ENCODE measurements at regions not wholly inside any gene's neighbourhood (a gene's known extent, or its start where the extent isn't known, plus 50 kb on each side); places are given as distances from the start of the nearest gene placed in this dataset.

GRCh38 chr10:55470840-55471239 is 669.8 kb upstream of the PCDH15 start:
- DNase-seq (ENCODE audit: low read depth): no peak
- no peak overlapping the region for H3K4me3 ChIP-seq (ENCODE audit: low read depth, low read length)
- TF ChIP-seq CTCF (conservative IDR thresholded peaks at IDR 0.05; ENCODE audit: low read depth, low read length): no peak

- TF ChIP-seq CTCF (conservative IDR thresholded peaks at IDR 0.05; ENCODE audit: low read depth, low read length): no peak
- H3K4me3 ChIP-seq (ENCODE audit: low read depth, low read length): no peak overlapping the region
- no peak for DNase-seq (ENCODE audit: low read depth)
These were observed 665.9 kb upstream of the PCDH15 start for GRCh38 chr10:55466806-55467504.

GRCh38 chr10:55464083-55464482 is 663.1 kb upstream of the PCDH15 start:
- no peak for DNase-seq (ENCODE audit: low read depth)
- no peak for TF ChIP-seq CTCF (conservative IDR thresholded peaks at IDR 0.05; ENCODE audit: low read depth, low read length)
- H3K4me3 ChIP-seq (ENCODE audit: low read depth, low read length): no peak overlapping the region

GRCh38 chr10:55460008-55460407 is 659.0 kb upstream of the PCDH15 start:
- H3K4me3 ChIP-seq (ENCODE audit: low read depth, low read length): no peak overlapping the region
- no peak for TF ChIP-seq CTCF (conservative IDR thresholded peaks at IDR 0.05; ENCODE audit: low read depth, low read length)
- no peak for DNase-seq (ENCODE audit: low read depth)

- TF ChIP-seq CTCF (conservative IDR thresholded peaks at IDR 0.05; ENCODE audit: low read depth, low read length): no peak
- no peak for DNase-seq (ENCODE audit: low read depth)
- no peak overlapping the region for H3K4me3 ChIP-seq (ENCODE audit: low read depth, low read length)
These were observed 649.0 kb upstream of the PCDH15 start for GRCh38 chr10:55449981-55450380.

GRCh38 chr10:55446441-55447002 is 645.5 kb upstream of the PCDH15 start:
- no peak for DNase-seq (ENCODE audit: low read depth)
- H3K4me3 ChIP-seq (ENCODE audit: low read depth, low read length): no peak overlapping the region
- TF ChIP-seq CTCF (conservative IDR thresholded peaks at IDR 0.05; ENCODE audit: low read depth, low read length): no peak

- no peak for TF ChIP-seq CTCF (conservative IDR thresholded peaks at IDR 0.05; ENCODE audit: low read depth, low read length)
- H3K4me3 ChIP-seq (ENCODE audit: low read depth, low read length): no peak overlapping the region
- no peak for DNase-seq (ENCODE audit: low read depth)
These were observed 640.7 kb upstream of the PCDH15 start for GRCh38 chr10:55441777-55442176.

Measured in choroid plexus epithelial cell (primary cell).